Inflammatory macrophage (primary cell): ENCODE measurements at regions not wholly inside any gene's neighbourhood (a gene's known extent, or its start where the extent isn't known, plus 50 kb on each side); places are given as distances from the start of the nearest gene placed in this dataset.
"Not testable (repeated sequence)": the region's sequence is repeated elsewhere in the genome, so short reads cannot be mapped to it uniquely, and the experiment has no call there.

Source experiments
- DNase-seq, 2 donors: peaks; one replicate each; pipeline ENCODE4 v3.0.0-alpha.2; 2020 to 2022

DNA sequence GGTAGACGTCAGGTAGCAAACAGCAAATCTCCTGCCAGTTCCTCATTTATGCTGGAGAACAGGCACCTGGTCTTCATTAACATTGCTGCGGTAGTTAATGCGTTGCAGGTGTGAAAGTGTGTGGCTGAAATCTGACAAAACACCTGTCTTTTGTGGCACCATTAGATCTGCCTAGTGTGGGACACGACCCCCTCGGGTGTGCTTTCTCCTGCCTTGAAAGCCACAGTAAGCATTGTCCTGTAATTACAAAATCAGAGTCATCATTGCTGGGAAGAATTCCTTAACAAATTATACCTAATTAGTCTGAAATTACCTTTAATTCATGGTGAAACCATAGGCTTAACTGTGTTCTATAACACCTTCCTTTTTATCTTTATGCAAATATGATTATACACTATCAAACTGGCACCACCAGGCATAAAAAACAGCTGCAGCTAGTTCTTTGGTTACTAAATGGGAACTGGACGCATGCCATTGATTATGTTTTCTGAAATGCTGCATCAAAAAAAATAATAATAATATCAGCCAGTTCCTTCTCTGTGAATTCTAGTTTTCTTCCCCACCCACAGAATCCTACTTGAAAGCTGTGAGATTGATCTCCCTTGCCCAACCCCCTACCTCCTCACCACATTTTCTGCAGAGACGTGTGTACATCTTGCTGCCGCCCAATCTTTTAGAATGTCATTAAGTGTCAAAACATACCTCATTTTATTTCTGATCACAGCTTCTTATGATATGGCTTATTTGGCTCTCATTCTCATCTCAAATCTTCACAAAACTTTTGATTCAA is 374.0 kb downstream of the NFIB start:
- no peak for DNase-seq

DNA sequence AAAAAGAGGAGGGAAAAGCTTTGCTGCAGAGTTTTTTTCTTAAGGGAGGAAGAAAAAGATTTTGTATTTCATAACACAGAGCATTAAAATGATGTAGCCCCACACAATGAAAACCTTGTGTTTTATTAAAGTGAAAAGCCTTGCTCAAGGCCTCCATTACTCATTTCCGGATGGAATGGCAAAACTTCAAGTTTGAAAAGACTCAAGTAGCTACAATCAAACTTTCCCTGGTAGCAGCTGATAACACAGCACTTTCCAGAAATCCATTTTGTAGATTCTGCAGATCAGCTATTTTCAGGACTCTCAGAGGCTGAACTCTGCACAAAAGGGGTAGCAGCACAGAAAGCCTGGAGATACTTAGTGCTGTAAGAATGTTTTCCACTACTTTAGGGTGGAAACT is 374.8 kb downstream of the NFIB start:
- DNase-seq, result no peak

DNA sequence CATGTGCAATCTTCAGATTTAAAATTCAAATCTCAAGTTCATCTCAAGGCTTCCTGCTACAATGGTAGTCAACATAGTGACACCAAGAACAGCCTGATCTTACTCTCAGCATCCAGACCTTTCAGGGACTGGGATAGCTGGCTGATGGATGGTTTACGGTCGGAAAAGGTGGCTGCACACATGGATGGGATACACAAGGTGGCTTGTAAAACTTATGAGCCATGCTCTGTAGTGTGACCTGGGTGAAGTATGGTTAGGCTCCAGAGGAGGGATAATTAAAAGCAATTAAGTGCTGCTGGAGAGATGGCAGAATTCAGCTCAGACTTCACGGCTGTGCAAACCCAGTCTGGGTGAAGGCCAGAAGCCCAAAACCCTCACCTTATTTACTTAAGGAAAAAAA is 379.5 kb downstream of the NFIB start:
- no peak for DNase-seq

DNA sequence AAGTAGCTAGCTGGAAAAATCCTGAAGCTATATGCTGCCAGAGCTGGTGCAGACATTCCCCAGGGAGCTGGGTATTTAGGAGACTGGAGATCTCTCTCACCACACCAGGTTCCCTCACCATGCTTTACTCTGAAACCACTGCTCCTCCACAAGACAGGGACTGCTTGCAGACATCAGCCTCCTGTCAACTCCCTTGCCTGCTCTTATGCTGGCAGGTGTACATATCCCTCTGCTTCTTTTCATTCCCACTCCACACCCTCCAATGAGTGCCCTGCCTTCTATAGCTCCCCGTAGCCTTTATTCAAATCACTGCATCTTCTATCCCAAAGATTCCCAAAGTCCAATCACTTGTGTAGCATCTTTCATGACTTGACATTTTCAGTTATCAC is 380.7 kb downstream of the NFIB start:
- DNase-seq, result no peak

DNA sequence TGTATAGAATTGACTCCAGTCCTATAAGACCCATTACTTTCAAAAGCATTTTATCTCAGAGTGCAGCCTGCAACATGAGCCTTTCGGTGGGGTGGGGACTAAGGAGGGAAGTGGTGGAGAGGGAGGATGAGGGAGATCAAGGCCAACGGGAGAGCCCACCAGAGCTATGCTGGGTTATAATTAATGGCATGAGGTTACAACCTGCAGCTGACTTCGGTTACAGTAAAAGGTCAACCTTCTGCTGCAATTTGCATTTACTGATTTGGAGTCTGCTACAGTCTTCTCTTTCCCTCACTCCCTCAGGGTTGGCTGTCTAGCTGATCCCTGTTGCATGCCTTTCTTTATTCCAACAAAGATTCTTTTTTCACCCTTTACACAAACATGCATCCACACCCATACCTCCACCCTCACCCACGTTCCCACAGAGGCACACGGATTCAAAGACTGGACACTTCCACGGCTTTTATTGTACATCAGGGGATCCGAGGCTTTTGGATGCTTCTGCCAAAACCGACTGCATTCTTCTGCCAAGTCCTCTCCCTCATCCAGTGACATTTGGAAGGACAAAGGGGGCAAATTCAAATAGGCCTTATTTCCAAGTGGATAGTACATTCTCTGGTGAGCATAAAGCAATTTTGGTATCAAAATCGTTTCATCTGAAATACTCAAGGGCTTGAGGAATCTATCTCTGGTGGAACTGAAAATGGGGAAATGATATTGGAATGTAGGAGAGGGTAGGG is 381.2 kb downstream of the NFIB start:
- DNase-seq, result no peak

DNA sequence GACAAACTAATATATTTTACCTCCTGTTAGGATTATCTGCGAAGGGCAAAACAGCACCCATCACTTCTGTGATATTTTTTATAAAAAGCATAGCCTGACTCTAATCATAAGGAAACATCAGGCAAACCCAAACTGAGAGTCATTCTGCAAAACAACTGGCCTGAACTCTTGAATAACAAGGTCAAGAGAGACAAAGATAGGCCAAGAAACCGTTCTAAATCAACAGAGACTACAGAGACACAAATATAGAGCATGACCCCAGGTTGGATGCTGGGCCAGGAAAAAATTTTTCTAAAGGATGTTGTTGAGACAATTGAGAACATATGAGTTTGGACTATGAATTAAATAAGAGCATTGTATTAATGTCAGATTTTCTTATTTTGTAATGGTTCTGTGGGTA is 384.9 kb downstream of the NFIB start:
- no peak for DNase-seq

DNA sequence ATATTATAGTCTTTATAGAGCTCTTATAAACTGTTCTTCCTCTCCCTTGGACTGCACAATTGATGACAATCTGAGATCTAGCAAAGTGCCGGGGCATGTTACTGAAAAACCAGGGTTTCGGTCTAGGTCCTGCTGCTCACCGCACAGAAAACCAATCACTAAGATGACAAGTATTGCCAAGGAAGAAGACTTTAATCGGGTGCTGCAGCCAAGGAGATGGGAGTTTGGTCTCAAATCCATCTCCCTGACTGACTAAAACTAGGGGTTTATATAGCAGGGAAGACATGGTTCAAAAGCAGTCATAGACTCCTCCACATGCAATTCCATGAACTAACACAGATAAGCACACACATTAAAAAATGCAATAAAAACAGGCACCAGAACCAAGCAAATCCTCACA is 390.6 kb downstream of the NFIB start:
- DNase-seq, result no peak

DNA sequence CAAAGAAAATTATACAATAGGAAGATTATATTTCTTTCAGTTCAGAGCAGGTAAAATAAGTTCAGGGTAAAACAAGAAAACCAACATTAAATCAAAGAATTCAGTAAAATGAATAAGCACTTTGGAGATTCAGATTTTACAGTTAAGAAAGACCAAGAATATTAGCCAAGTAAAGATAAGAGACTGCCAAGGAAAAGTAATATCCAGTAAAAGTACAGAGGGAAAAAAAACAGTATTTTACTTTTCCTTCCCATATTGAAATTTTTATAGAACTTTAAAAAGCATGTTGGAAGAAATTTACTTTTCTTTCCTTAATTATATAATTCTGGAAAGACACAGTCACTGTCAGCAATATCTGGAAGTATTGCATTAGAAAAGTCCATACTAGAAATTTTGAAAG is 393.4 kb downstream of the NFIB start:
- no peak for DNase-seq

DNA sequence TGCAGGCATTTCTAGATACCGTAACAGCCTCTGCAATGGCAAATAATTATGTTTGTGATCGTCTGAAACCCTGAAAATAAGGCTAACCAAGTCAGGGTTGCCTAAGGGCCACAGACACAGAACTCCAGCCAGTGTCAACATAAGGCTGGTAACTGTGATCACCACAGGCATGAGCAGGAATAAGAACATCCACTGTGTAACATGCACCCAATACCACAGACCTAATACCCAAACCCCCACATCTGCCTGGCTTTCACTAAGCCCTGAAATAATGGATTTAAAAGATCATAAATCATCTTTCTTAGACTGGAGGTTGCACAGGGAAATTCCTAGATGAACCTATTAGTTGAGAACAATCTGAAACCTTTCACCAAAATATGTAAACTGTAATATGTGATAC is 394.5 kb downstream of the NFIB start:
- DNase-seq, result no peak

DNA sequence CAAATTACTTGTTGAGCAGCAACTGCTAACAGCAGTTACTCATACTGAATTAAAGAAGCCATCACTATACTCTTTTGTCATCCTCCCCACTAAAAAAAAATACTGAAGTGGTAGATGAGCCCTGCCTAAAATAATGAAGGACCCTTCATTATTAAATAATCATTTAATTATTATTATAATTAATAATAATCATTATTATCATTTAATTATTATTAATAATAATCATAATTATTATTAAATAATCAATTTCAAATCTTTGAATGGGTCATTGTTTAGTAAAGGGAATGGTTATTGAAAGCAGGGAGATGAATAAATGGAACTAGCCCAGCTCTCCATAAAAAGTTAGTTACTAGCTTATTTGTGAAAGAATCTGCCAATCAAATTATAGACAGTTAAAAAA is 396.4 kb downstream of the NFIB start:
- DNase-seq, result no peak

DNA sequence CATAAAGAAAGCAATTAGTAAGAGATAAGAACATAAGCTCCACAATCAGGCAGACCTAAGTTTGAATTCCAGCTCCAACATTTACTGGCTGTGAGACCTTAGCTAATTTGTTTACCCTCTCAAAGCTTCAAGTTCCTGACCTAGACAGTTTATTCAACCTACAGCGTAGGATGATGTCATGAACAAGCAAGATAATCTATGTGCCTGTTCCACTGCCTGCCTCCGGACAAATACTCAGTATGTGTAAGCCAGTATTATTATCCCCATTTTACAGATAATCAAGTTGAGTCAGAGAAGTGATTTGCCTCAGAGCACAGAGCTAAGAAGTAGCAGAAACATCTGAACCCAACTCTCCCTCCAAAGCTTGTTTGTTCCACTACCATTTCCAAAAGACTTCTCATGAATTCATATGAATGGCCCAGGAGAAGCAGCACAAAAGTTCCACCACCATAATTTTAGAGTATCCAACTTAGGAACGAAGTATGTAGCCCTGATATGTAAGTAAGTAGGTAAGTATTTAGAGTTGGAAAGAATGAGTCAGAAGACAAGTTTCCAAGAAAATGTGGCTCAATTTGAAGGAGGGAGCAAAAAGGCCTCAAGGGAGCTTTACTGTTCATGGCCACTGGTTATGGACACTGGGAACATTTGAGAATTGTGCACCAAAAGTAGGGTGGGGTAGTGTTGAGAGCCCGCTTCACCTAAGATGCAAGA is 398.2 kb downstream of the NFIB start:
- no peak for DNase-seq

DNA sequence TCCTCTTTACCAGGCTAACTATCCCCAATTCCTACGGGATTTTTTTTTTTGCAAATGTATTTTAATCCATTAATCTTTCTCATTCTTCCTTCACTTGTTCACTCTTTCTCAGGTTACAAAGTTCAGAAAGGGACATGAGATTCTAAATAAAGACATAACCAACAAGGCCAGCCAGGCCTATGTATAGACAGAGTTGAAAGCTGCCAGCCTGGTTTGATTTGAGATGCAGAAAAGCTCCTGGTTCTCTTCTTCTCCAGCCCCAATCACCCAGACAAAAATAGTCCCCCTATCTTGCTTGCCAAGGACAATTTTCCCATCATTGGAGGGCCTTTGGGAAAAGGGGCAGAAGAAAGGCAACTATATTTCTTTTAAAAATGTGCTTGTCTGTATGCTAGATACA is 398.8 kb downstream of the NFIB start:
- no peak for DNase-seq

DNA sequence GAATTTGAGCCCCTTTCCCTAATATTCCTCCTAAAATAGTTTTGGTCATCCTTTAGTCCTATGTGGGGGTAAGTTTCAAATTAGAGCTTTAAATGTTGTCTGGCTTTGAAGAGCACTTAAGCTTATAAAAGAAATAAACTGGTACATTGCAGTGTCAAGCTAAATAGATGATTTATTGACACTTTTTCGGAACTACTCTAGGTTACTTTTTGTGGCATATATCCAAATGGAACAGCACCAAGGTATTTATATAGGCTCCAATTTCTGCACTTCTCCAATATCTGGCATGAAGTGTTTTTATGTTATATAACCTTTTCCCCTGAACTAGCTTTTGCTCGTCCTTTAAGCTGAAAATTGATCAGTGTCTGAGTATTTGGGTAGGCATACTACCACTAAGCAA is 402.5 kb downstream of the NFIB start:
- no peak for DNase-seq

DNA sequence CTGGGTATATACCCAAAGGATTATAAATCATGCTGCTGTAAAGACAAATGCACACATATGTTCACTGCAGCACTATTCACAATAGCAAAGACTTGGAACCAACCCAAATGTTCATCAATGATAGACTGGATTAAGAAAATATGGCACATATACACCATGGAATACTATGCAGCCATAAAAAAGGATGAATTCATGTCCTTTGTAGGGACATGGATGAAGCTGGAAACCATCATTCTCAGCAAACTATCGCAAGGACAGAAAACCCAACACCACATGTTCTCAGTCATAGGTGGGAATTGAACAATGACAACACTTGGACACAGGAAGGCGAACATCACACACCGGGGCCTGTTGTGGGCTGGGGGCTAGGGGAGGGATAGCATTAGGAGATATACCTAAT is 406.1 kb downstream of the NFIB start:
- DNase-seq, result not testable (repeated sequence)

DNA sequence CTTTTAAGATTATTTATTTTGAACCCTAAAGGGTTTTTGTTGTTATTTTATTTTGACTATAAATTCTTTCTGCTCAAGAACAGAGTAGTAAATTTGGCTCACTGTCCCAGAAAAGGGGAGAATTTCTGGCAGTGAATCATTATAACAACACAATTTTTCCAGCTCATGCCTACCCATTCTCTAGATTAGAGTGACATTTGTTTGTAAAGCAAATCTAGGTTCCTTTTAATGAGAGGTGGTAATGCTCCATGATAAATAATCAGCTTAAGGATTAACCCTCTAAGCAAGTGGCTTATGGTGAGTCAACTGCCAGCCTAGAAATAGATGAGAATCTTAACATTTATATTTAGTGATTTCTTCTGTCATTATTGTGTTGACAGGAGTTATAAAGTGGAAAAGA is 409.2 kb downstream of the NFIB start:
- no peak for DNase-seq

DNA sequence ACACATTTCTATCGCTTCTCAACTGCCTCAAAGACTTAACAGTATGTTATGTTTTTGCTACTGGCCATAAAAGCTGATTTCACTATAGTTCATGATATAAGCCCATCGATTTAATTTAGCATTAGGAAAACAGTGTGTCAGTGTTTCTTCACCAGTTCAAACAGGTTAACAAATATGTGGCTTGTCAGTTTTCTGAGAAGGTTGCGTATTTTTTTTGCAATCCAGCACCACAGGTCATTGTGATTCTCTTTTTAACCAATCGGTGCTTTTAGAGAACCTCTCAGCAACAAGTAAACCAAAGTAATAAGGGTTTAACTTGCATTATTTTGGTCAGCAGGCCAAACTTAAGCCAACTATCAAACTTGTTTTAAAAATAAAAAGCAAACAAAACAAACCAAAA is 409.6 kb downstream of the NFIB start:
- no peak for DNase-seq

DNA sequence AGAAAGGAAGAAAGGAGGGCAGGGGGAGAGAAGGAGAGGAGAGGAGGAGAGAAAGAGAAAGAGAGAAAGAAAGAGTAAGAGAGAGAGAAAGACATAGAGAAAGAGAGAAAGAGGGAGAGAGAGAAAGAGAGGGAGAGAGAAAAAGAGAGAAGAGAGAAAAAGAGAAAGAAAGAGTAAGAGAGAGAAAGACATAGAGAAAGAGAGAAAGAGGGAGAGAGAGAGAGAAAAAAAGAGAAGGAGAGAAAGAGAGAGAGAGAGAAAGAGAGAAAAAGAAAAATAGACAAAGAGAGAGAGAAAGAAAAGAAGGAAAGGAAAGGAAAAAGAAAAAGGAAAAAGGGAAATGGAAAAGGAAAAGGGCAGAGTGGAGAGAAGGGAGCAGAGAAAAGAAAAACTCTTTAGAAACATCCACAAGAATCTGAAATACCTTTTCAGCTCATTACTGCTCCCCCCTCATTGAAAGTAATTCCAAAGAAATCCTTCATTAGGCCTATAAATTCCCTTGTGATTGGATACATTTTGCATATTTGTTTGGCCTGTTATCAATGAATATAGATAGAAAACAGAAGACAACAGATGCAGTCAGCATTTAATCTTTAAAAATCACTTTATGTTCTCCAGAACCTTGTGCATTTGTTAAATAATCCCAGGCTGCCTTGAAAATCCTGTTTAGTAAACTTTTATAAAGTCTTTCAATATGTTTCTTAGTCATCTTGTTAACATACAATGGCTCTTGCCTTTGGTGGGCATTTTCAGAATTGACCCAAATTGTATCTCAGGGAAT is 411.5 kb downstream of the NFIB start:
- DNase-seq, result no peak

DNA sequence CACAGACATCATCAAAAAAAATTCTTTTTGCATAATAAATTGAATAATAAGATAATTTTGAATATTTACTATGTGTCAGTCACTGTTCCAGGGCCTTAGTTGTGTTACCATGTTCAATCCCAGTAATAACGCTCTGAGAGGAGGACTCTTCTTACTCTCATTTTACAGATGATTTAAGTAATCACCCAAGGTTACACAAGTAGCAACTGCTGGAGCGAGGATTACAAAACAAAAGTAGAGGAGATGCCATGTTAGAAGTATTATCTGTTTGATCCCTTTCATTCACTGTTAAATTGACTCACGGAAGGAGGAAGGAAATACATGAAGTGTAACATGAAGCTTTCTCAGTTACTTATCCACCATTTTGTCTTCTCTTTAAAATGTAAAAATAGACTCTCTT is 412.8 kb downstream of the NFIB start:
- DNase-seq, result no peak

DNA sequence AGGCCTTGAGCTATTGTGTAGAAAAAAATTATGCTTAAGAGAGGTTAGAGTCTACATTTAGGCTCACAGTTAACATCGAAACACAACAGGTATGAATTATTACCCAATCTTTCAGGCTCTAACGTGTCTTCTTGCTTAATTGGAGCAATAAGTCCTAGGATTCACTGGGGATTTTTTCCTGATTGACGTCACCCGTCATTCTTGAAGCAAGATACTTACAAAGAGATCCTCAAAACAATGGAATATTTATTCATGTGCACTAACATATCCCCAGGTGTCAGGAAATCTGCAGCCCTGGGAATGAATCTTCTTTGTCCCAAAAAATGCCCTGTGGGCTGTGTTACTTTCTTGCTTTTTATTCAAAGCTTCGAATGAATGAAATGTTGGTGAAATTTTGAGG is 413.5 kb downstream of the NFIB start:
- DNase-seq, result no peak

DNA sequence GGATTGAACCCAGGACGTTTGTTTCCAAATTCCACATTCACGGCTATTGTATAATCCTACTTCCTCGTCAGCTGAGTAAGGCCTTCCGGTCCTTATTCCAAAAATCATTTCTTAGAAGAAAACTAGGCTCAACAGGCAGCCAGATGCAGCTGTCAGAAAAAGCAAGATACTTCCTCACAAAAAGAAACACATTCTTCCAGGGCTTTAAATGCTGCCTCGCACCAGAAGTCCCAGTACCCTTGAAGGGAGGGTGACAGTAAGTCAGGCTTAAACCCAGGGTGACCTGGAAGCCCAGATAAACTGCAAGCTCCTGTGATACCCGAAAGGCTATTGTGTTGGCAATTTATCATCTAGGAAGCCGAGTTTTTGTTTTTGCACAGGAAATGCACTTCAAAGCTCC is 414.0 kb downstream of the NFIB start:
- no peak for DNase-seq

DNA sequence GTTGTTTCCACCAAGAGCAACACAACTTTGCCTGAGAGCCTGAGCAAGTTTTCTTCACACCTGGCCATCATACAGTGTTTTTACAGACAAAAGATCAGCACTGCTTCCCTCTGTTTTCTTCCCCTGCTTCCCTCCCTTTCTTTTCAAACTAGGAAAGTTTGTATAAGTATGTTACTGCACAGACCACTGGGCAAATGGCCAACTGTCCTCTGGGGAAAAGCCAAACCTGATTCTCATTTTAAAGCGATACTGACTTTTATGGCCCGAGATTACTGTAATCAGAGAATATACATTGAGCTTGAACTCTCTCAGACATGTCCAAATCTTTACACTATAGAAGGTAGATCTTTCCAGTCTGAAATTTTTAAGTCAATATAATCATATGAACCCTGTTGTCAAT is 415.0 kb downstream of the NFIB start:
- DNase-seq, result no peak

DNA sequence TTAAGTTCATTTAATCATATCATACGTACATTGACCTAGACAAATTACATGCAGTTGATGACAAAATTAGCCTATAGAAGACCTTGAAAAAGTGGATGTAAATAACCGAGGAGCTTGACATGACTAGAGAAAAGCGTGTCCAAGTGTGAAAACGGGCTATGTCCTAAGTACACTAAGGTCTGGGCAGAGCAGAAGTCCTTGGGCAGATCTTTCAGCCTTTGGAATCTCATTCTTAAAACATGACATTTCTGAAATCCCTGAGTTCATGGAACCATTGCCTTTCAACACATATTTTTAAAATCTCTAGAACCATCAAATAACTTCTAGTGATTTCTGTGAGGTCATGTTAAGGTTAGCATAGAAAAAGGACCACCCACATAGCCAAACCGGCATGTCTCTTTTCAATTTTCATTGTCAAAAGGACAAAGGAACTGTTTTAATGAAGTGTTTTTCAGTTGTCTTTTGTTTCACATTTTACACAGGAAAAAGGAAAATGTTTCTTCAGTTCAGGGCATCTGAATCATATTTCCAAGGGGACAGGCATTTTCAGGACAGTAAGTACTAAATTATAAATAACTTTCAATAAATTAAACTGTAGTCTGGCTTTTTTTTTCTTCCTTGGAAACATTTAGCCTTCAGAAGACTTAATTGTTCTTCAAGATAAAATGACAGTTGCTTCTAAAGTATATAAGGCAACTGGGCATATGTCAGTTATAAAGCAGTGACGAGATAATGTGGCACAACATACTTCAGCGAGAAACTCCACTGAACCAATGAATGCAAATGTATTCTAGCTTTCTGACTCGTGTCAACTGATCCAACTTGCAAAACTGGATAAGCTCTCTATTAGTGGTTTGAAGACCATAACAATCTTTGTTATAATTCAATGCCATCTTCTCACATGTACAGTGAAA is 416.8 kb downstream of the NFIB start:
- no peak for DNase-seq
